NOMO-1 treated with DMSO at 0.1 percent for 48 hours (cell line): ENCODE measurements at regions not wholly inside any gene's neighbourhood (a gene's known extent, or its start where the extent isn't known, plus 50 kb on each side); places are given as distances from the start of the nearest gene placed in this dataset.
A peak's percentile ranks its signal among the peaks of the same experiment; 100 is the strongest.
"Not testable (repeated sequence)": the region's sequence is repeated elsewhere in the genome, so short reads cannot be mapped to it uniquely, and the experiment has no call there.

Experiments used
- DNase-seq: peaks from one replicate; lab custom pipeline; 2025; ENCODE audit not compliant: unreplicated experiment; lab: John Stamatoyannopoulos, UW

GRCh38 chr5:110869927-110870326, 131.1 kb downstream of the SLC25A46 start:
- no peak for DNase-seq

- DNase-seq: no peak
Observed at GRCh38 chr5:110872200-110872599, 133.4 kb downstream of the SLC25A46 start.

GRCh38 chr5:110872963-110873362, 134.2 kb downstream of the SLC25A46 start:
- no peak for DNase-seq

- DNase-seq: no peak
Observed at GRCh38 chr5:110873773-110874437, 135.1 kb downstream of the SLC25A46 start.

- DNase-seq: not testable (repeated sequence)
Observed at GRCh38 chr5:110875115-110875514, 136.3 kb downstream of the SLC25A46 start.

GRCh38 chr5:110878115-110878514, 139.3 kb downstream of the SLC25A46 start:
- no peak for DNase-seq

DNA sequence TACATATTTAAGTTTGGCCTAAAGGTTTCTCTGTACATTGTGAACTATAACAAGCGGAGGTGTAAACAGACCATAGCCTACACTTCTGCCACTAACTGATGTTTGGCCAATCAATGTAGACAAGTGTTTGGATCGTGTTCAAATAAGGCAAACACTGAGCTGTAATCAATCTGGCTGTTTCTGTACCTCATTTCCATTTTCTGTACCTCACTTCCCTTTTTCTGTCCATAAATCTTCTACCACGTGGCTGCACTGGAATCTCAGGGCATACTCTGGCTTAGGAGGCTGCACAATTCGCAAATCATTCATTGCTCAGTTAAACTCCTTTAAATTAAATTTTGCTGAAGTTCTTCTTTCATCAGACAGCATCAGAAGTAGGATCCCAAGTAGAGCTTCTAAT, 140.9 kb downstream of the SLC25A46 start:
- peak; percentile 86 for DNase-seq

- DNase-seq: no peak
Observed at GRCh38 chr5:110880413-110880812, 141.6 kb downstream of the SLC25A46 start.

DNA sequence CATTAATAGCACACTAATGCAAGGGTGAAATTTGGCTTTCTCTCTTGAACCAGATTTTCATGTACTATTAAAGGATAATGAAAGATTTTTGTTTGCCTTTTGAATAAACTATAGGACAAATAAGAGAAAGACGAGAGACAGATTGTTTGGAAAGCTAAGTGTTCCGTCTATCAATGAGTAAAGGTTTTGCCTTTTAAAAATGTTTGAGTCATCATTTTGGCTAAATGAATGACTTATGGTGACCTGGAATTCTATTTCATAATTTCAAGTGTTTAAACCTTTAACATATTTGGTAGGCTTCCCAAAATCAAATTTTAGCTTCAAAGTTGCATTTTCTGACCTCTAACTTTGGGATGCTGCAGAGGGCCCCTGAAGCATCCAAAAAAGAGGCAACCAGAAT, 145.2 kb downstream of the SLC25A46 start:
- no peak for DNase-seq

GRCh38 chr5:110887170-110887569, 148.4 kb downstream of the SLC25A46 start:
- DNase-seq: not testable (repeated sequence)

- not testable (repeated sequence) for DNase-seq
Observed at GRCh38 chr5:110893854-110894483, 155.2 kb downstream of the SLC25A46 start.

- no peak for DNase-seq
Observed at GRCh38 chr5:110894805-110895204, 156.0 kb downstream of the SLC25A46 start.

DNA sequence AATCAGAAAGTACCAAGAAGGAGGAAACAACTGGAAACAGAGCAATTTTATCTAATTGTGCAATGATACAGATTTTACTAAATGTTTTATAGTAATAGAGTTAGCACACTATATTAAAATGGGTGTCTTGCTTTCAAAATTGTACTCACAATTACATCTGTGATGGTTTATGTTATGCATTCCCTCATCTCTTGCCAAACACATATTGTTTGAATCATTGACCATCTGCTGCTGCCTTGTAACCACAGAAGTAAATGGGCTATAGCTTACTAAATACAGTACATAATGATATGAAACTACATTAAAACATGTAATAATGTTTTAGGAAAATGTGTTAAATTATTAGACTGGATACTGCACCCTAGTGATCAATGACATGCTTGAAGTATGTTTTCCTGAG, 158.1 kb downstream of the SLC25A46 start:
- DNase-seq: no peak

- no peak for DNase-seq
Observed at GRCh38 chr5:110899566-110900412, 161.0 kb downstream of the SLC25A46 start.

- no peak for DNase-seq
Observed at GRCh38 chr5:110900829-110901228, 162.0 kb downstream of the SLC25A46 start.

DNA sequence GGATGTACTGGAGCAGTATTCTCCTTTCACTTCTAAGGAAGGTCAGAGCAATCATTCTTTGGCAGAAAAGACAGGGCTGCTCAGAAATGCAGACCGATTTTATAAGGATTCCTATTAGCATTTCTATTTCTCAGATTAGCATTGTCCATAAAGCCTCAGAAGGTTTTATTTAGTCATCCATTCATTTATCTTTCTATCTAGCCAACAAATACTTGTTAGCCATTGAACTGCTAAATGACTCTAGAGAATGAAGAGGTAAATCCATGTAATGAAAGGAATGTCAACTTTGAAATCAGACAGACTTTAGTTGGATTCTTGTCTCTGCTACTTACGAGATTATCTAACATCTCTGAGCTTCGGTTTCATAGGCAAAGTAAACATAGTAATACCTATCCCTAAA, 165.2 kb downstream of the SLC25A46 start:
- DNase-seq: no peak

DNA sequence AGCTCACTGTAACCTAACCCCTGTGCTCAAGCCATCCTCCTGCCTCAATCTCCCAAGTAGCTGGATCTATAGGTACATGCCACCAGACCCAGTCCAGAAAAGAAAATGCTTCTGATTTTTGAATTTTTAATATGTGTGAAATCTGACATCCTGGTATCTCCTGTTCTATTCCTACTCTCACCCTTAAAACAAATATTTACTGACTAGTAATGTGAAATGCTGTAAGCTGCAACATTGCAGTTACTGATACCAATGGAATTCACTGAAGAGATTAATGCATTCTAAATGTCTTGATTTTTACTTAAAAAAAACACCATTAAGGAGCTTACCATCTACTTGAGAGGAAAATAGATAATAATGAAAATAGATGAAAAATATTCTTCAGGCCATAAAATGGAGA, 162.7 kb upstream of the TSLP start:
- DNase-seq: no peak

DNA sequence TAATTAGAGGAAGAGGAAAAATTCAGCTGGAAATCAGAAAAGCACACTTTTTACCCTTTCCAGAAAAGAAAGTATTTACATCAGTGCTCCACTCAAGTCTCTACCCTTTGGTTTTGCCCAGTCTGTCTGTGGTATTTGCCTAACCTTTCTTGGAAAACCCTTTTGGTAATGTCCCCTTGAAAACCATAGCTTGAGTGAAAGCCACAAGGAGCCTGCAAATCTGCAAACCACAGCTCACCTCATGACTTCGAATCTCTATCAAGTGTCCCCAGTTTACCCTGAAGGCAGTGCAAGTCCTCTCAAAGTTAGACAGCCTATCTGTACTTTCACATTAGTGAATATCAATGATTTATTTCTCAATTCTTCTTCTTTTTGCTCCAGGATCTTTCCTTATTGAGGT, 162.1 kb upstream of the TSLP start:
- no peak for DNase-seq

GRCh38 chr5:110909950-110910349, 161.6 kb upstream of the TSLP start:
- no peak for DNase-seq

DNA sequence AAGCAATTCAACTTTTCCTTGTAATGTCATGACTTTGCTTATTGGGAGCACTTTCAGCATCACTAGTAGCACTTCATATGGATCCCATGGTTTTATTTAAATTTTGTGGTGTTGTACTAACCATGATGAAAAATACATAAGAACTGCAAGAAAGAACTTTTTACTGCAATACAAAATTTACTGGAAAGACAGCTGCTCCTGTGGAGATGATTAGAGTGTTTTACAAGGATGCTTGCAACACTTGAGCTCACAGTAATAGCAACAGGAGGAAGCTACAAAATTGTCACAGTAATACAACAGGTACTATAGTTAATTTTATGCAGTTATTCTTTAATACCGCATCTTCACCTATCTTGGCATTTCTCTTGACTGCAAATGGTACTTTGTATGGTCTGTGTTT, 158.3 kb upstream of the TSLP start:
- no peak for DNase-seq

DNA sequence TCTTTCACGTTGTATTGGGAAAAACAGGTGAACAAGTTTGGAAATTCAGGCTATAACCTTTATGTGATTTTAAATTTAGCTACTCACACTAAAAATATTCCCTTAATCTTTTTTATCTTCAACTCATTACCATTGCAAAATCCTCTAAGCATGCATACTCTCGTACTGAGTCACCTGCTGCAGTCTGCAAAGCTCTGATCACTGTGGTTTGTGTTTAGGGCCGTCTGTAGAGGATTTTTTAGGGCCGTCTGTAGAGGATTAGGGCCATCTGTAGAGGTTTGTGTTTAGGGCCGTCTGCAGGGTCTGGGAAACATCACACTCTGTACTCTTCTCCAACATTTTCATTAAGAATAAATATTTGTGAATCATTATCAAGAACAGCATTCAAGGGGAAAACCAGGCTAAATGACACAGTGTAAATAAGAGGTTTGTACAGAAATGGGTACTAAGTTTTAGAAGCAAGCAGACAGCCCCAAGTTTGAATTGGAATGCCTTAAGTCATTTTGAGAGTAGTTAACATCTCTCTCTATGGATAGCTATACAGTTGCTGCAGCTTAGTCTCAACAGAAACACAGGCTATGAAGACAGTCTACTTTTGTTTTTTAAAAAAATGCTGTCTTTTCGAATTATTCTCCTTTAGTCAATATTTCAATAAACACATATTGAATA, 155.0 kb upstream of the TSLP start:
- peak; percentile 67 for DNase-seq
